GM23248 (cell line): ENCODE measurements at regions not wholly inside any gene's neighbourhood (a gene's known extent, or its start where the extent isn't known, plus 50 kb on each side); places are given as distances from the start of the nearest gene placed in this dataset.

Experiments
- EZH2 ChIP-seq: fragments of 200-600 bp; sonication (generic); IDR thresholded peaks from 2 replicates; pipeline ENCODE4 v1.6.1; 2018; ENCODE audit warnings: antibody characterized with exemption, mild to moderate bottlenecking; ENCODE audit not compliant: insufficient read depth, poor library complexity, severe bottlenecking
- EZH2phosphoT487 ChIP-seq: fragments of 200-600 bp; sonication (generic); IDR thresholded peaks from 2 replicates; pipeline ENCODE4 v1.6.1; 2018; ENCODE audit warnings: antibody characterized with exemption, moderate library complexity, mild to moderate bottlenecking, low read depth; ENCODE audit not compliant: insufficient read depth

GRCh38 chr11:110031171-110031570, 62.0 kb upstream of the ZC3H12C start:
- TF ChIP-seq EZH2 (no peak), EZH2phosphoT487 (no peak)
